GM21619 (cell line): ENCODE measurements at regions not wholly inside any gene's neighbourhood (a gene's known extent, or its start where the extent isn't known, plus 50 kb on each side); places are given as distances from the start of the nearest gene placed in this dataset.

Experiments
- ATAC-seq: cut with Tn5 transposase; IDR thresholded peaks from one replicate; pipeline ENCODE4 v1.9.1; 2021; ENCODE audit not compliant: unreplicated experiment

DNA sequence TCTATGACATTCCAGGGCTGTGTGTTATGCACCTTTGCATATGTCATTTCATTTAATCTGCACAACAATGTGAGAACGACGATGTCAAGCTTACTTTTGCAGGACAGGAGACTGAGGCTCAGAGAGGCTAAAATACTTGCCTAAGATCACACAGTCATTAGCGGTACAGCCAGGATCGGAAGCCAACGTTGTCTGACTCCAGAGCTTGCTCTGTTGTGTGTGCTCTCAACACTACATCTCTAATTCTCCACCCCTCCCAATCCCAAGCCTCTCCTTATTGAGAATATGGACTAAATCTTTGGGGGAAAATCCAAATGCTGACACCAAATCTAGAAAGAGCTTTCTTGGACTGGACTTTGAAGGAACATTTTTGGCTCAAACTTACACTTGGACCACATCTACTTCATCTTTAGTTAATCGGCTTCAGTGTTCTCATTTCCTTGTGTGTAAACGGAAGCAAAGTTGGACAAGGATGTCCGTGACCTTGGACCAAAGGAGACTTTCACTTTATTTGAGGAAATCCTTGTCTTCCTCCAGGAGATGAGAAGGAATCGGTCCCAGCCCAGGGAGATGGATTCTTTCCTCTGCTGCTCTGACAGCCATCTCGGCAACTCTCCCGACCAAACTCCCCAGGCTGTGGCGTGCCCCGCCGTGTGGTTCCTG, 242.4 kb downstream of the LPIN1 start:
- ATAC-seq = no peak

GRCh38 chr2:11989354-11989703, 242.9 kb downstream of the LPIN1 start:
- no peak for ATAC-seq

DNA sequence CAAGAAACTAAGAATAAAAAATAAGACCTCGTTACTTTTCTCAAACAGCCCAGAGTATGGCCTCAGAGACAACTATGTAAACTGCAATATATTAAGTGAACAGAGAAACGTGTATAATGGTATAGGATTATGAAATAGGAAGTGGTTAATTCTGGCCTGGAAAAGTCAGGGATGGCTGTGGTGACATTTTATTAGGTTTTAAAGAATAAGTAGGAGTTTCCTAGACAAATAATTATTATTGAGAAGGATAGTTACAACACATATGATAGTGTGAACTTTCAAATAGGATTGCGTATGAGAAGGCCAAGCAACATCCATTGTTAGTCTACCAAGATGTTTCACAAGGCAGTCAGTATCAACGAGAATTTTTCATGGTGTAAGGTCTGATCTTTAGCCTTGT, 244.1 kb downstream of the LPIN1 start:
- ATAC-seq = no peak

DNA sequence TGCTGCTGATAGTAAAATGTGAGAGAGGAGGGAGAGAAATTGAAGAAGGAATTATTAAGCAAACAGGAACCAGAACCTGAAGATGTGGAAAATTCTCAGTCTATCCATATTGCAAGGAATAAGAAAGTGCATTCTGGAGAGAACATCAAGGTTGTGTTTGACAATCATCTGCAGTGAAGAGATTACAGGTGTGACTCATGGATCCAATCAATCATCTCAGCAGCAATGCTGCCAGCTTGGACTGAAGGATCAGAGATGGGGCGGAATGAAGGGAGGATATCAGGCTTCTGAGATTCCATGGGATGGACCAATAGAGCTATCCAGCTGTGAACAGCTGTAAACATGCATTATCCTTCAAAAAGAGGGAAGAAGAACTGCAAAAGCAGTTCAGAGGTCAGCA, 247.3 kb downstream of the LPIN1 start:
- no peak for ATAC-seq

DNA sequence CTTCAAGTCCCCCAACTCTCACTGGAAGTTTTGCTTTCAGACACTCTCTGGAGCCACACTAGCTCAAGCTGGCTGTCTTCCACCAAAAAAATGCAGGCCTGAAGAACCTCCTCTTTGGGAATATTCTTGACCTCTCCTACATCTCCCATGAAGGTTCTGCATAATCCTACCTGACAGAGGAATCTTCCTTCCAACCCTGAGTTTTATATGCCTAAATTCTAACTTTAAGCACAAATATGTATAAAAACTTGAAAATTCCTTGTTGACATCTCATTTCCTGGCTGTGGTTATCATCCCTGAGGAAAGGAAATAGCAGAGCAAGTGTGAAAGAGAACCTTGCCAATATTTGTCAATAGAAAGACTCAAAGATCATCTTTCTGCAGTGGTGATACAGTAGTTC, 249.0 kb downstream of the LPIN1 start:
- no peak for ATAC-seq

DNA sequence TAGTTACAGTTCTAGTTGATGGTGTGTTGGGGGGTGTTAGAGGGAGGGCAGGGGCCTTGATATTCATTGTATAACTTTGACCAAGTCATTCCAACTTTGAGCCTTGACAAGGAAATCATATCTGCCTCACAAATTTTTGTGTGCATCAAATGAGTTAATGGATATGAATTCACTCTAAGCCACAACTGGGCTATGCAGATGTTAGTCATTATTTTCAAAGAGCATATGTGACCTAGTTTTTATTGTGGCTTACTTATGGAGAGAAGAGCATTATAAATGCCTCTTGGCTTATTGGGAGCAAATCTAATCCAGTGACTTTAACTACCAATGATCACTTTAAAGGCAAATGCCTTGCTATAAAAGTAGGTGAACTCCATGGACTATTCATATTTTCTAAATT, 250.2 kb downstream of the LPIN1 start:
- no peak for ATAC-seq

GRCh38 chr2:11997142-11997541, 250.7 kb downstream of the LPIN1 start:
- ATAC-seq = no peak

- no peak for ATAC-seq
Observed at GRCh38 chr2:11998218-11998617, 251.8 kb downstream of the LPIN1 start.

DNA sequence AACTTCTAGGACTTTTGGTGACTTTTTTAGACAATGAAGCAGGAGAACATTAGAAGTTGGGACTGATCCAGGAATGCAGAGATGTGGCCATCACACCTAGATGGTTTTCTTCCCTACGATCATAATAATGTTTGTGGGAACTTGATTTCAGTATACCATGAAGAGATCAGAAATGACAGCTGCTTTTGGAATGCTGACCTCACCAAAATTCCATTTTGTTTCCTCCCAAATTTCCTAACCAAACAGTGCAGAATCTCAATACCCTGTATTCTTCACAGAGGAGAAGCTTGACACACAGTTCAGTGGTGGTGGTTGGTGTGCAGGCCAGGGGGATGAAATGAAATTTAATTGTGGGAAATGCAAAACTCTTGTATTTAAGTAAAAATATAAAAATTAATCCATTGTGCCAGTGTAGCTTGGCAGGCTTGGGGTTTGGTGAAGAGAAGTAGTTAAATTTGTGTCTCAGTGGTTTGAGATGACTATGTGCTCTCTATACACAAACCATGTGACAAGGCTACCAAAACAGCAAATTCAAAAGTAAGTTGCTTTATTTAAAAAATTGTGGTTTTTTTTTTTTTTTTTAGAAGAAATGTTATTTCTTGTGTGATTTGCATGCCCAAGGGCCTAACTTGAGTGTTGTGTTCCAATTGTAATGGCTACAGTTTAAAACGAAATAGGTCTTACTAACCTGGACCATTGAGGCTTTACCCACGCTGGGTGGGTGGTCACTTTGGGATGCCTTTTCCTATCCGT, 252.4 kb downstream of the LPIN1 start:
- peak; percentile 51 for ATAC-seq

DNA sequence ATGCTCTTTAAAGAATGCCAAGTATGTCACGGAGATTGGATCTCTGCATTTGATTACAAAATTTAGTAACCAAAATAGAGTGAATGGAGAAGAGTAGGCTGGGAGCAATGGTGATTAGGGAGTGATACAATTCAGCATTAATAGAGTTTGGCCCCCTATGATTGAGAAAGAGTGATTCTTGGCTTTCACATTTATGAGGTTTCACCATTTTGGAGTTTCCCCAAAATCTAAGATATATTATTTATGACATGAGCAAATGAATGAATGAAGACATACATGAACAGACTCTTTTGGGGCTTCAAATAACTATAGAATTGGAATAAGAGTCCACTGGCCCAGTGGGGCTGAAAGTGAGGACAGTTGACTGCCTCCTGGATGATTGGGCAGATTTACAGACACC, 255.2 kb downstream of the LPIN1 start:
- no peak for ATAC-seq

GRCh38 chr2:12002215-12002614, 255.8 kb downstream of the LPIN1 start:
- ATAC-seq = no peak

GRCh38 chr2:12004713-12005112, 258.3 kb downstream of the LPIN1 start:
- ATAC-seq = no peak

DNA sequence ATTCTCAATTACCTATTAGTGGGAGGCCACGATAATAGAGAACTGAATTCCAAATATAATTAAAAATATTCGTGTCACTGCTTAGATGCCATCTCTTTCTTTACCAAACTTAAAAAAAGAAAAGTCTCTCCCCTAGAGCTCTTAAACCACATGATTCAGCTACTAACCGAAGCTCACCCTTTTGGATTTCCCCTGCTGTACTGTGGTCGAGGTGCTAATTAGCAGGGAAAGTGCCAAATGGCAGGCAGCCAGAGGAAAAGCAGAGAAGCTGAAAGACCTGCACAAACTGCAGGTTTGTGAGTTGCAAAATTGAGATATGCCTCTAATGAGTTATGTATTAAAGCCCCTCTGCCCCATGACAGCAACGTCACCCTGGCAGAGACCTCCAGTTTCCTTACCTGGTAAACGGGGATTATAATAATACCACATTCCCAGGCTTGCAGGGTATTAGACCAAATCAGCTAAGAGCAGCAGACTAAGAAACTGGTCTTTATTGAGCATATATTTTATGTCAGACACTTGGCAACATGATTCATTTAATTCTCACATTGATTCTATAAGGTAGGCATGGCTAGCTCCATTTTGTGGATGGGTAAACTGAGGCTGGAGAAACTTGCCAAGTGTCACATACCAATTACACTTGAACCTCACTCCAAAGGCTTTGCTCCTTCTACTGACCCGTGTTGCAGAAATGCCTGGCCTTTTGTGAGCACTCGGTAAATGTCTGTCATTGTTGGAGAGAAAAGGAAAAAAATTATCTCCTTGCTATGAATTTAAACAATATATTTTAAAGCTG, 259.7 kb downstream of the LPIN1 start:
- ATAC-seq = peak; percentile 77

GRCh38 chr2:12006850-12007249, 260.4 kb downstream of the LPIN1 start:
- no peak for ATAC-seq

GRCh38 chr2:12007282-12007681, 260.9 kb downstream of the LPIN1 start:
- no peak for ATAC-seq

GRCh38 chr2:12008425-12009061, 262.1 kb downstream of the LPIN1 start:
- ATAC-seq = peak; percentile 78

DNA sequence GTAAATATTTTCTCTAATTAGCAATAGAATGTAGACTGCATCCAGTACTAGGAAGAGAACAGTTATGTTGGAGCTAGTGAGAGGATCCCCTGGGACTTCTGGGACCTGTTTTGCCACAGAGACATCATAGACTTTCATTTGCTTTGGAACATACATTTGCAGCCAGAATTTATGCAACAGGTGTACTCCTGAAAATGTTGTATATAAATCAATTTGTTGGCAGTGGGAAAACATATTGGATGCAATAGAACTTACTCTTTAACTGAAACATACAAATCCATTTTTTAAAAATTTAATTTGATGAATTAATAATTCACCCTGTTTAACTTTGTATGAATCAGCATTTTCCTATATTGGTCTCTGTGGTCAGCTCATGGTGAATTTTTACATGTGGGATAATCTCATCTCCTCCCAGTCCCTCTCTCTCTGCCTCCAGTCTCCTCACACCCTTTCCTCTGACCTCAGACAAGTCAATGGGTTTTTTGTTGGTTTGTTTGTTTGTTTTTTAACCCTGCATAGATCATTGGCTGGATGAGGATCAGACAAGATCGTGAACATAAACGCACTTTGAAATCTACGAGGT, 263.0 kb downstream of the LPIN1 start:
- no peak for ATAC-seq

DNA sequence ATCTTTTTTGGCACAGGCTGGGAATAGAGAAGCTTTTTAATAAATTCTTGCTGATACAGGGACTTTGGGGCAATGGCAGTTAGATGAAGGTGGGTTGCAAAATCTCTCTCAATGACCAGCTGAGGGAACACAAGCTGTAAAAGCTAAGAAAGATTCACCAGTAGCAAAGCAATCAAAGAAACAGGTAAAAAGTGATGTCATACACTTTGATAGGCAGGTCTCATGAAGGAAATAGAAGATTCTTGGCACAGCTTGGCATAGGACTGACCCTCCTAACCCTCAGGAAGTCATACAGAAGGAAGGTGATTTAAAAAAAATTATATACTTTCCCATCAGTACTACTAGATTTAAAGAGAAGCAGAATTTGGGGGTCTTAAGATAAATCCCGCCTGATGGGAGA, 263.6 kb downstream of the LPIN1 start:
- no peak for ATAC-seq

GRCh38 chr2:12010779-12011178, 264.3 kb downstream of the LPIN1 start:
- no peak for ATAC-seq

DNA sequence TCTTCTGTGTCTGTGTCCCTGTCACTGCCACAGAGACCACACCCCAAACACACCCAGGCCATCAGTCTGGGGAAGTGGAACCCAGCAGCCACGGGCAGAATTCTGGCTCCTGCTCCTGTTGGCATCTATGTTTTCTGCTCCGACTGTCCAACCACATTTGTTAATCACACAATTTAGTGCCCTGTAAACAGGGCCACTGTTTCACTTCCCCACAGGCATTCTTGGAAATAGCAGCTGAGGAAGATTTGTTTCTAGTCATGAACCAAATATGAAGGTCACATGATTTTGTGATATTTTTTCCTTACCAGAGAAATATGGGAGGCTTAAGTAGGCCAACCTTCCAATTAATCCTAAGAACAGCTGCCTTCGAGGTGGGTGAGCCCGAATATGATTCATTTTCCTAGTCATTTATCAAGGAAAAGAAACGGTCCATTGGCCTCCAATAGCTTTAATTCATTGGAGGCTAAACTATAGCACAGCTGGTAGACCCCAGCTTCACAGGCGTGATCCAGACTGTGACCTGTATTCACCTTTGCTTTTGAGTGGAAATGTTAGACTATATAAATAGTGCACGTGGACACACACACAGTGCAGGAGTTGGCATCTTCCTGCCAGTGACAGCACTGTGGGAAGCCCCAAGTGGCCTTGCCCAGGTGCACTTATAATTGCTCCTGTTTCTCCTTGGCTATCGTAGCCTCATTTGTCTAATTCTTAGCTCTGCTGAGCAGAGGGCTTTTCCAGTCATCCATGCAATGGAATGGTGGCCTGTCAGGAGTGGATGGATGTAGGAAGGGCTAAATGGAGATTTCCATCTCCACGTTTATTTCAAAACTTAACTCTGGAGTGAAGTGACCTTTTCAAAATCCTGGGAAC, 267.9 kb downstream of the LPIN1 start:
- no peak for ATAC-seq
